ENCODE measurements at regions not wholly inside any gene's neighbourhood (a gene's known extent, or its start where the extent isn't known, plus 50 kb on each side); places are given as distances from the start of the nearest gene placed in this dataset.
"Not testable (repeated sequence)": the region's sequence is repeated elsewhere in the genome, so short reads cannot be mapped to it uniquely, and the experiment has no call there.

DNA sequence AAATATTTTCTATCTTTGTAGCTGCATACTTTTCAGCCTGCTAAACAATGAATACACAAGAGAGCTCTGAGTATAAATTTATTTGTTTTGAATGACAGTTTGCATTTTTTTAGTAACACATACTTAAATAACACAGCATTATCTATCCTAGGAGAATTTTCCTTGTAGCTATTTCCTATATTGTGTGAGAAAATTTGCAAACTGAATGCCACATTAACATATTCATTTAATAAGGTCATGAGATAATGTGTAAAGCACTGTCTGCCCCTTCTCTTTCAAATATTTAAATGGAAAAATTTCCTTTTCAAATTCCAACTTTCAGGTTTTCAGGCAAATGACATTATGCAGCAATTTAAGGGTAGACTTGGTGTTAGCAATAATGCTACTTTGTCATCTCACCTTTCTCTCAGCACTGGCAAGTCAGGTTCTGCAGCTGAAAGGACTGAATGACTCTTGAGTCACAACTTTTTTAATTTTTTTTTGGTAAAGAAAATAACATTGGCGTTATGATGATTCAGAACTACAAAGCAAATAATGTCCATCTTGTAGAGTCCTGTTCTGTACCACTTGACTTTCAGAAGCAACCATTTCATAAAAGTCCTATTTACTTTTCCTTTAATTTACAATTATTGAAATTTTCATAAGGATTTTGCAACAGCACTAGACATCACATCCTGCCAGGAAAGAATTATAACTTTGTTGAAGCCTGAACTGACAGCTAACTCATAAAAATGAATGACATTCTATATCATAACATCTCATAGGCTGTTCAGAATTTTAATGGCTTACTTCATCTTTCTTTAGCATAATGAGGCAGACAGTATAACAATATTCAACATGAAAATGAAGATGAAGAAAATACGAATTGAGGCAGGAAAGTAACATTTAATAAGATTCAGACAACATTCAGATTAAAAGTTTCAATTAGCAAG, 681.6 kb upstream of the SEMA6D start:
- no peak for DNase-seq

- no peak for DNase-seq
Measured at GRCh38 chr15:47037003-47037402, 680.3 kb upstream of the SEMA6D start.

DNA sequence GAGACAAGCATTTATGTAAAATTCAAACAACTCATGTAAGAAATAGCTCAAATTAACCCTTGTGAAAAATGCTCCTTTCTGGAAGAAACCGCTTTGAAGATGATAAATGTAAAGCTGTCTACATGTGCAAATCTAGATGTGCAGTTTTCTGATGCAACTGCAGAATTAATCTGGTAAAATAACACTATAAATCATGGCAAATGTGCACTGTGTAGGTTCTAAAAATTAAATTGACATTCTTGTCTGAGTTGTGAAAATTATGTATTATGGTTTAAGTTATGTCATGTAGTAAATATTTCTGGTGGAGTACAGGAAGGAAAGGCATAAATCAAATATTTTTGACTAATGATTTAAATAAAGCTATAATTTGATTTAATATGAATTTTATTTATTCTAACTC, 678.1 kb upstream of the SEMA6D start:
- no peak for DNase-seq

- no peak for DNase-seq
Measured at GRCh38 chr15:47041301-47041700, 676.0 kb upstream of the SEMA6D start.

- DNase-seq, result not testable (repeated sequence)
Measured at GRCh38 chr15:47047981-47048380, 669.3 kb upstream of the SEMA6D start.

- DNase-seq, result no peak
Measured at GRCh38 chr15:47066392-47066791, 650.9 kb upstream of the SEMA6D start.

DNA sequence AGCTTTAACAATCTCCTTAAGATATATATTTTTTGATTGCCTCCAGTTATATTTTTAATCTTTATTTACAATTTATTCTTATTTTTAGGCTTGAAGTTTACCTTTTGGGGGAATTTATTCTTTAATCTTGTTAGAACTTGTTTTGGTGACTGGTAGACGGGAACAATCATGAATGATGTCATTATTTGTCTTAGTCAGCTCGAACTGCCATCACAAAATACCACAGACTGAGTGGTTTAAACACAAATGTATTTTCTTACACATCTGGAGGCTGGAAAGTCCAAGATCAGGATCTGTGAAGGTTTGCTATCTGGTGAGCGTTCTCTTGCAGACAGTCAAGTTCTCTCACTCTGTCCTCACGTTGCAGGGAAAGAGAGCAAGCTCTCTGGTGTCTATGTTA, 639.5 kb upstream of the SEMA6D start:
- not testable (repeated sequence) for DNase-seq

DNA sequence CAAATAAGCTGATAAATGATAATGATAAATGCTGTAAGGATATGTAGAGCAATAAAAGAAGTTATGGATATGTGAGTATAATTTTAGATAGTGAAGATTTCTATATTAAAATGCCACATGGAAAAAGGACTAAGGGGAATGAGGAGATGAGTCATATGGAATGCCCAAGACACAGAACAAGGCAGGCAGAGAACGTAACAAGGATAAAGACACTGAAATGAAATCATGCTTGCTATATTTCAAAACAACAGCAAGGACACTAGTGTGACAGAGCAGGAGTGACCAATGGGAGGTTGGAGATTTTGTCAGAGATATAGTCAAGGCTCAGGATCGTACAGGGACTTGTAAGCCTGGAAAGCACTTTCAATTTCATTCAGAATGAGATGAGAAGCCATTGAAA, 621.5 kb upstream of the SEMA6D start:
- DNase-seq, result no peak

DNA sequence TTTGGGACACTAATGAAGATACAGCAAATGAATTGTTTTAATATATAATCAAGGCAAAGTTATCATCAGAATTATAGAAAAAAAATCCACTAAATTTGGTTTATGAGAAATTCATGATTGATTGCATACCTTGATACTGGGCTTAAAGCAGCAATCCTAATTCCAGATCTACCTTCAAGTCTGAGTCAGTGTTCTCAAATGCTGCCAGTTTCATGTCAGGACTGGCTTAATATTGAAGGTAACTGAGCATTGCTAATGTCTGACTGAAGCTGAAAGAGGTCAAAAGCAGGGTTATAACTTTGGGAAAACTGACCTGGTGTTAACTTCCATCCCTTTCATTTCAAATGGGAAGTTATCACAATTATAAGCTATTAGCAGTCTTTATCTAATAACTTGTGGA, 618.8 kb upstream of the SEMA6D start:
- not testable (repeated sequence) for DNase-seq

GRCh38 chr15:47099801-47100200, 617.5 kb upstream of the SEMA6D start:
- not testable (repeated sequence) for DNase-seq

DNA sequence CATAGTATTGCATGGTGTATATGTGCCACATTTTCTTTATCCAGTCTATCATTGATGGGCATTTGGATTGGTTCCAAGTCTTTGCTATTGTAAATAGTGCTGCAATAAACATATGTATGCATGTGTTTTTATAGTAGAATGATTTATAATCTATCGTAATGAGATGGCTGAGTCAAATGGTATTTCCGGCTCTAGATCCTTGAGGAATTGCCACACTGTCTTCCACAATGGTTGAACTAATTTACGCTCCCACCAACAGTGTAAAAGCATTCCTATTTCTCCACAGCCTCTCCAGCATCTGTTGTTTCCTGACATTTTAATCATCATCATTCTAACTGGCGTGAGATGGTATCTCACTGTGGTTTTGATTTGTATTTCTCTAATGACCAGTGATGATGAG, 608.5 kb upstream of the SEMA6D start:
- DNase-seq, result not testable (repeated sequence)

DNA sequence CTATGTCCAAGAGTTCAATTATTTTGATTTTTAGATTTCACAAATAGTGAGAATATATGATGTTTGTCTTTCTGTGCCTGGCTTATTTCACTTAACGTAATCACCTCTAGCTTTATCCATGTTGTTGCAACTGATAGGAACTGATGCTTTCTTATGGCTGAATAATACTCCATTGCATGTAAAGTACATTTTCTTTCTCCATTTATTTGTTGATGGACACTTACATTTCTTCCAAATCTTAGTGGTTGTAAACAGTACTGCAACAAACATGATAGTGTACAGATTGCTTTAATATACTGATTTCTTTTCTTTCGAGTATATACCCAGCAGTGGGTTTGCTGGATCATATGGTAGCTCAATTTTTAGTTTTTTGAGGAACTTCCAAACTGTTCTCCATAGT, 600.6 kb upstream of the SEMA6D start:
- DNase-seq, result no peak

GRCh38 chr15:47119349-47119748, 598.0 kb upstream of the SEMA6D start:
- DNase-seq, result no peak

DNA sequence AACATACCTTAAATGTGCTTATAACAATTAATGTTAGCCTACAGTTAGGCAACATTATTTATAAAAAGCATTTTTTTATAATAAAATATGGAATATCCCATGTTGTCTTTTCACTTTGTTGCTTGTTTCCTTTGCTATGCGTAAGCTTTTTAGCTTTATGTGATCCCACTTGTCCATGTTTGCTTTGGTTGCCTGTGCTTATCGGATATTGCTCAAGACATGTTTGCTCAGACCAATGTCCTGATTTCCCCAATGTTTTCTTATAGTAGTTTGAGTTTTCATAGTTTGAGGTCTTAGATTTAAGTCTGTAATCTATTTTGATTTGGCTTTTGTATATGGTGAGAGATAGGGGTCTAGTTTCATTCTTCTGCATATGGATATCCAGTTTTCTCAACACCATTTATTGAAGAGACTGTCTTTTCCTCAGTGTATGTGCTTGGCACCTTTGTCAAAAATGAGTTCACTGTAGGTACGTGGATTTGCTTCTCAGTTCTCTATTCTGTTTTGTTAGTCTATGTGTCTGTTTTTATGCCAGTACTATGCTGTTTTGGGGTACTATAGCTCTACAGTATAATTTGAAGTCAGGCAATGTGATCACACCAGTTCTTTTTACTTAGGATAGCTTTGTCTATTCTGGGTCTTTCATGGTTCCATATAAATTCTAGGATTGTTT, 592.7 kb upstream of the SEMA6D start:
- DNase-seq, result no peak

- no peak for DNase-seq
Measured at GRCh38 chr15:47129033-47129432, 588.3 kb upstream of the SEMA6D start.

GRCh38 chr15:47131450-47131849, 585.9 kb upstream of the SEMA6D start:
- not testable (repeated sequence) for DNase-seq

GRCh38 chr15:47135267-47135666, 582.0 kb upstream of the SEMA6D start:
- DNase-seq, result no peak

- DNase-seq, result no peak
Measured at GRCh38 chr15:47136236-47136635, 581.1 kb upstream of the SEMA6D start.

GRCh38 chr15:47139965-47140364, 577.3 kb upstream of the SEMA6D start:
- DNase-seq, result no peak

DNA sequence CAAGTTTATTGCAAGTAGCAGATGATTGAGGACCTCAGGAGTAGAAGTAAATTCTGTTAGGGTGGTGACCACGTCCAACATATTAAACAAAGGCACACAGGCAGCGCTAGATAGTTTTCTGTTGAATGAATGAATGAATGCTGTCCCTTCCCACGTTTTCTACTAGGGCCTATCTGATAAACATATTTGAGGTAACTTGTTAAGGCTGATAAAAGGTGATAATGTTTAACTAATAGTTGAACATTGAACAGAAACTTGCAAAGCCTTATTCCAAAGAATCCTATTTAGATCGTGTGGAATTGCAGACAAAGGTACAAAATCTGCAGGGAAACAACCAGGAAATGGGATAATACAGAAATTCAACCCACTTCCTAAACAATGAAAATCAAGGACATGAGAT, 559.5 kb upstream of the SEMA6D start:
- no peak for DNase-seq

DNA sequence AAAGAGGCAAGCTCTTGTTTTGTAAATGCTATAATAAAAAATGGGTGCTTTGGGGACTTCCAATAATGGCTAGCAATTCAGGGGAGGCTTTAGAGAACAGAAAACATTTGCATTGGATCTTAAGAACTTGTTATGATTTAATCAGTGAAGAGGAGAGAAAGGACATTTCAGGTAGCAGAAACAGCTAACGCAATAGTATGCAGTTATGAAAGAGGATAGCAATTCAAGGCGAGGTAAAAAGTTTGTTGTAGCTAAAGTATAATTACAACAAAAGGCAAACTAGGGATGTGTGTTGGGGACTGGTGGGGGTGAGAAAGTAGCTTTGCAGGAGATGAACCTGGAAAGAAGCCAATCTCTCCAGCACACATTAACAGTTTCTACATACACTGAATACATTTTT, 558.7 kb upstream of the SEMA6D start:
- DNase-seq, result no peak

GRCh38 chr15:47177177-47177576, 540.1 kb upstream of the SEMA6D start:
- DNase-seq, result no peak

- no peak for DNase-seq
Measured at GRCh38 chr15:47179988-47180387, 537.3 kb upstream of the SEMA6D start.

GRCh38 chr15:47182818-47183217, 534.5 kb upstream of the SEMA6D start:
- DNase-seq, result no peak

All from NCI-H1092 treated with DMSO at 0.1 percent for 48 hours (cell line).